Neural cell (in vitro differentiated cells): ENCODE measurements at regions not wholly inside any gene's neighbourhood (a gene's known extent, or its start where the extent isn't known, plus 50 kb on each side); places are given as distances from the start of the nearest gene placed in this dataset.

Source experiments
- EP300 ChIP-seq: fragments of 450-650 bp; conservative IDR thresholded peaks from 2 replicates; pipeline ENCODE4 v1.6.1; 2014; ENCODE audit warnings: antibody characterized with exemption, mild to moderate bottlenecking, moderate library complexity; ENCODE audit not compliant: poor library complexity, severe bottlenecking
- EZH2 ChIP-seq: fragments of 200-600, 300-800 bp; shearing (Covaris generic), sonication (generic); IDR thresholded peaks from 2 replicates; pipeline ENCODE4 v1.6.1; 2014; ENCODE audit warnings: antibody characterized with exemption, low read length, borderline replicate concordance, mild to moderate bottlenecking; ENCODE audit not compliant: insufficient read depth, poor library complexity, severe bottlenecking
- MXI1 ChIP-seq: fragments of 450-650 bp; conservative IDR thresholded peaks from 2 replicates; pipeline ENCODE4 v1.6.1; 2014; ENCODE audit warnings: antibody characterized with exemption, mild to moderate bottlenecking; ENCODE audit not compliant: poor library complexity, severe bottlenecking
- POLR2AphosphoS5 ChIP-seq: IDR thresholded peaks from 2 replicates; pipeline ENCODE4 v1.6.1; 2012
- RAD21 ChIP-seq: fragments of 450-650 bp; conservative IDR thresholded peaks from 2 replicates; pipeline ENCODE4 v1.6.1; 2014; ENCODE audit warnings: antibody characterized with exemption, mild to moderate bottlenecking, moderate library complexity
- REST ChIP-seq: IDR thresholded peaks from 2 replicates; pipeline ENCODE4 v1.6.1; 2012; ENCODE audit warnings: borderline replicate concordance
- SMC3 ChIP-seq: fragments of 450-650 bp; conservative IDR thresholded peaks from 2 replicates; pipeline ENCODE4 v1.6.1; 2014; ENCODE audit warnings: antibody characterized with exemption, mild to moderate bottlenecking, moderate library complexity; ENCODE audit not compliant: poor library complexity
- TAF1 ChIP-seq: IDR thresholded peaks from 2 replicates; pipeline ENCODE4 v1.6.1; 2012; ENCODE audit warnings: low read depth
- TF ChIP-seq, protein P1 (sequence below): fragments of 450-650 bp; IDR thresholded peaks from 2 replicates; pipeline ENCODE4 v1.5.1; 2014; ENCODE audit warnings: antibody characterized with exemption, mild to moderate bottlenecking, moderate library complexity; ENCODE audit not compliant: poor library complexity, severe bottlenecking

- TF ChIP-seq EZH2 (no peak), MXI1 (no peak), REST (no peak), TAF1 (no peak), EP300 (no peak), POLR2AphosphoS5 (no peak), SMC3 (no peak), RAD21 (no peak)
- TF ChIP-seq, protein P1, sequence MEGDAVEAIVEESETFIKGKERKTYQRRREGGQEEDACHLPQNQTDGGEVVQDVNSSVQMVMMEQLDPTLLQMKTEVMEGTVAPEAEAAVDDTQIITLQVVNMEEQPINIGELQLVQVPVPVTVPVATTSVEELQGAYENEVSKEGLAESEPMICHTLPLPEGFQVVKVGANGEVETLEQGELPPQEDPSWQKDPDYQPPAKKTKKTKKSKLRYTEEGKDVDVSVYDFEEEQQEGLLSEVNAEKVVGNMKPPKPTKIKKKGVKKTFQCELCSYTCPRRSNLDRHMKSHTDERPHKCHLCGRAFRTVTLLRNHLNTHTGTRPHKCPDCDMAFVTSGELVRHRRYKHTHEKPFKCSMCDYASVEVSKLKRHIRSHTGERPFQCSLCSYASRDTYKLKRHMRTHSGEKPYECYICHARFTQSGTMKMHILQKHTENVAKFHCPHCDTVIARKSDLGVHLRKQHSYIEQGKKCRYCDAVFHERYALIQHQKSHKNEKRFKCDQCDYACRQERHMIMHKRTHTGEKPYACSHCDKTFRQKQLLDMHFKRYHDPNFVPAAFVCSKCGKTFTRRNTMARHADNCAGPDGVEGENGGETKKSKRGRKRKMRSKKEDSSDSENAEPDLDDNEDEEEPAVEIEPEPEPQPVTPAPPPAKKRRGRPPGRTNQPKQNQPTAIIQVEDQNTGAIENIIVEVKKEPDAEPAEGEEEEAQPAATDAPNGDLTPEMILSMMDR: no peak
Observed at GRCh38 chr1:219433496-219434131, 179.3 kb downstream of the ZC3H11B start.
